ENCODE measurements at regions not wholly inside any gene's neighbourhood (a gene's known extent, or its start where the extent isn't known, plus 50 kb on each side); places are given as distances from the start of the nearest gene placed in this dataset.

DNA sequence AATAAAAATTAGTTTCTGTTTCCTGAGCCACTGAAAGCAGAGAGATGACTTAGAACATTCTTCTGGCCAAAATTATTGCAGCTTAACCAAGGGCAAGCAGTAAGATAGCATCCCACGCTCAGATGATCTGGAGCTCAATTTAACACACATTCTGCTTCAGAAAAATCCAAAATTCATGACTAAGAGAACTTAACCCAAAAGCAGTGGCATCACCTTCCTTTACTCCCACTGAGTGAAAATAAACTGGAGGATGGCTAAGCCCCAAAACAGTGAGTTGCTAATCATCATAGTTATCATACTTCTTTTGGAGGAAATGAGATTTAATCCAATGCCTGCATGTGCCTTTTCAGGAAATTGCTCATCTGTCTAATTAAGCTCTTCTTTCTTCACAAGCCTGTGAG is 195.4 kb downstream of the DUSP6 start:
- TF ChIP-seq EZH2phosphoT487 (IDR thresholded peaks at IDR 0.05; ENCODE audit: borderline replicate concordance, low read length) (no peak), EZH2 (IDR thresholded peaks at IDR 0.05; ENCODE audit: low read length, unreplicated experiment) (no peak)
- TF ChIP-seq, protein P1, sequence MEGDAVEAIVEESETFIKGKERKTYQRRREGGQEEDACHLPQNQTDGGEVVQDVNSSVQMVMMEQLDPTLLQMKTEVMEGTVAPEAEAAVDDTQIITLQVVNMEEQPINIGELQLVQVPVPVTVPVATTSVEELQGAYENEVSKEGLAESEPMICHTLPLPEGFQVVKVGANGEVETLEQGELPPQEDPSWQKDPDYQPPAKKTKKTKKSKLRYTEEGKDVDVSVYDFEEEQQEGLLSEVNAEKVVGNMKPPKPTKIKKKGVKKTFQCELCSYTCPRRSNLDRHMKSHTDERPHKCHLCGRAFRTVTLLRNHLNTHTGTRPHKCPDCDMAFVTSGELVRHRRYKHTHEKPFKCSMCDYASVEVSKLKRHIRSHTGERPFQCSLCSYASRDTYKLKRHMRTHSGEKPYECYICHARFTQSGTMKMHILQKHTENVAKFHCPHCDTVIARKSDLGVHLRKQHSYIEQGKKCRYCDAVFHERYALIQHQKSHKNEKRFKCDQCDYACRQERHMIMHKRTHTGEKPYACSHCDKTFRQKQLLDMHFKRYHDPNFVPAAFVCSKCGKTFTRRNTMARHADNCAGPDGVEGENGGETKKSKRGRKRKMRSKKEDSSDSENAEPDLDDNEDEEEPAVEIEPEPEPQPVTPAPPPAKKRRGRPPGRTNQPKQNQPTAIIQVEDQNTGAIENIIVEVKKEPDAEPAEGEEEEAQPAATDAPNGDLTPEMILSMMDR (conservative IDR thresholded peaks at IDR 0.05; ENCODE audit: low read depth, low read length), result no peak
- H3K27ac ChIP-seq (ENCODE audit: low read length), result no peak overlapping the region
- no peak overlapping the region for H3K4me2 ChIP-seq (ENCODE audit: low read length)
- no peak overlapping the region for H3K9ac ChIP-seq (ENCODE audit: low read length)
- H3F3A ChIP-seq (ENCODE audit: low read length, unreplicated experiment), result peaks cover 10% of the 10 kb centered on the region
- H2AFZ ChIP-seq (ENCODE audit: low read length), result no peak overlapping the region
- H3K79me2 ChIP-seq (ENCODE audit: low read length), result no peaks in the 10 kb centered on the region
- H3K4me1 ChIP-seq (ENCODE audit: insufficient read depth, low read length), result peaks cover 27% of the 10 kb centered on the region
- DNase-seq (no peak), ATAC-seq (no peak)
- no peak overlapping the region for H3K4me3 ChIP-seq (ENCODE audit: low read length)
- H3K36me3 ChIP-seq (ENCODE audit: low read depth, low read length), result no peaks in the 10 kb centered on the region
- intact Hi-C loops (cut with micrococcal nuclease), result no loop called here
- no peaks in the 10 kb centered on the region for H3K9me2 ChIP-seq (replicated peaks; ENCODE audit: low read length)
- POLR2A ChIA-PET (ENCODE audit: unreplicated experiment), result no interaction called here
- H3K9me3 ChIP-seq (ENCODE audit: low read length), result no peaks in the 10 kb centered on the region
- H3K27me3 ChIP-seq (ENCODE audit: low read length), result no peaks in the 10 kb centered on the region
- no TSS peak for BruUV-seq (replicated peaks)
- H4K20me1 ChIP-seq (ENCODE audit: low read length), result no peaks in the 10 kb centered on the region
- CTCF ChIA-PET, result interaction anchor here (1.0 kb wide), 1 partner anchor 195 kb away, joined by 3 read pairs; the partner anchor contains the start of gene DUSP6

DNA sequence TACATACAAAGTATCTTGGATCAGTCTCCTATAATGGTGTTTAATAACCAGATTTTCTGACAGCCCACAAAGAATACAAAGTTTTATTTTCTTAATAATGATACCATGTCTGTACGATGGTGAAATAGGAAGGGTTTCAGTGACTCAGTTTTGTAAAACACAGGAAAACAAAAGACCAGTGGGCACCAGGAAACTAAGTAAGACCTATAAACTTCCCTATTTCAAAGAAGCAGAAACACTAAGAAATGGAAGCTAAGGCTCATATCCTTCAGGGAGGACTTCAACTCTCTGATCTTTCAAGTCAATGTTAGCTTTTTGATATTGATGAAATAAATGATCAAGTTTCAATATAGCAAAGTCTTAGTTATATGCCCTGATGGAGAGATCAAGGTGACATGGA is 196.0 kb downstream of the DUSP6 start:
- DNase-seq (no peak), ATAC-seq (no peak)
- TF ChIP-seq, protein P1 (conservative IDR thresholded peaks at IDR 0.05; ENCODE audit: low read depth, low read length), result no peak
- TF ChIP-seq EZH2 (IDR thresholded peaks at IDR 0.05; ENCODE audit: low read length, unreplicated experiment), result no peak
- no peak for TF ChIP-seq EZH2phosphoT487 (IDR thresholded peaks at IDR 0.05; ENCODE audit: borderline replicate concordance, low read length)
- H3K36me3 ChIP-seq (ENCODE audit: low read depth, low read length), result no peaks in the 10 kb centered on the region
- H3K9me2 ChIP-seq (replicated peaks; ENCODE audit: low read length), result no peaks in the 10 kb centered on the region
- no peak overlapping the region for H3K4me2 ChIP-seq (ENCODE audit: low read length)
- no peaks in the 10 kb centered on the region for H3K9me3 ChIP-seq (ENCODE audit: low read length)
- no peak overlapping the region for H3K27ac ChIP-seq (ENCODE audit: low read length)
- BruUV-seq (replicated peaks), result no TSS peak
- H3K27me3 ChIP-seq (ENCODE audit: low read length), result no peaks in the 10 kb centered on the region
- no peaks in the 10 kb centered on the region for H4K20me1 ChIP-seq (ENCODE audit: low read length)
- H3K79me2 ChIP-seq (ENCODE audit: low read length), result no peaks in the 10 kb centered on the region
- no peak overlapping the region for H2AFZ ChIP-seq (ENCODE audit: low read length)
- H3K9ac ChIP-seq (ENCODE audit: low read length), result no peak overlapping the region
- peaks cover 22% of the 10 kb centered on the region for H3K4me1 ChIP-seq (ENCODE audit: insufficient read depth, low read length)
- intact Hi-C loops (cut with micrococcal nuclease), result no loop called here
- H3F3A ChIP-seq (ENCODE audit: low read length, unreplicated experiment), result peaks cover 4% of the 10 kb centered on the region
- ChIA-PET CTCF (interaction anchor here (1.0 kb wide), 1 partner anchor 196 kb away, joined by 3 read pairs; the partner anchor contains the start of gene DUSP6), POLR2A (ENCODE audit: unreplicated experiment) (no interaction called here)
- H3K4me3 ChIP-seq (ENCODE audit: low read length), result no peak overlapping the region

DNA sequence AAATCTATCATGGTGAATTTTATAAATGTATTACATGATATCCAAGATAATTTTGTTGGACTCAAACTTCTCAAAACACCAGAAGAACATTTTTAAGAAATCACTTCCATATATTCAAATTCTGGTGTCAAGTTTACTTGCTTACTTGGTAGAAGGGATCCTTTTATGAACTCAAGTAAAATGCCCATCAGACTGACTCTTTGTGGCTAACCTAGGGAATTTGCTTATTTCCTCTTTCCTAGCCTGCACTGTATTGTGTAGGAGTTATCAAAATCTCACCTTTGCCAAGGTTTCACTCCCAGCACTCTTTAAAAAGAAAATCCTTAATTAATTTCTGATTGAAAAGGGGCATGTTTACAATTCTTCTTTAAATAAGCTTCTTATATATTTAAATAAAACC is 196.5 kb downstream of the DUSP6 start:
- TF ChIP-seq EZH2phosphoT487 (IDR thresholded peaks at IDR 0.05; ENCODE audit: borderline replicate concordance, low read length), result no peak
- TF ChIP-seq, protein P1 (conservative IDR thresholded peaks at IDR 0.05; ENCODE audit: low read depth, low read length), result no peak
- no peak for TF ChIP-seq EZH2 (IDR thresholded peaks at IDR 0.05; ENCODE audit: low read length, unreplicated experiment)
- CTCF ChIA-PET, result no interaction called here
- intact Hi-C loops (cut with micrococcal nuclease), result no loop called here

More for the DNA sequence above, 196.5 kb downstream of the DUSP6 start:
- Histone ChIP-seq H3K27me3 (ENCODE audit: low read length) (no peaks in the 10 kb centered on the region), H3K36me3 (ENCODE audit: low read depth, low read length) (no peaks in the 10 kb centered on the region), H2AFZ (ENCODE audit: low read length) (no peak overlapping the region), H3K9ac (ENCODE audit: low read length) (no peak overlapping the region), H3K4me3 (ENCODE audit: low read length) (no peak overlapping the region), H3K4me2 (ENCODE audit: low read length) (no peak overlapping the region), H3K9me2 (replicated peaks; ENCODE audit: low read length) (no peaks in the 10 kb centered on the region), H3K27ac (ENCODE audit: low read length) (no peak overlapping the region), H3K79me2 (ENCODE audit: low read length) (no peaks in the 10 kb centered on the region), H3F3A (ENCODE audit: low read length, unreplicated experiment) (no peaks in the 10 kb centered on the region), H4K20me1 (ENCODE audit: low read length) (no peaks in the 10 kb centered on the region), H3K4me1 (ENCODE audit: insufficient read depth, low read length) (peaks cover 17% of the 10 kb centered on the region), H3K9me3 (ENCODE audit: low read length) (no peaks in the 10 kb centered on the region)
- BruUV-seq (replicated peaks), result no TSS peak
- ATAC-seq (no peak), DNase-seq (no peak)
- POLR2A ChIA-PET (ENCODE audit: unreplicated experiment), result no interaction called here
